Lung (tissue), 11 donors: ENCODE measurements at regions not wholly inside any gene's neighbourhood (a gene's known extent, or its start where the extent isn't known, plus 50 kb on each side); places are given as distances from the start of the nearest gene placed in this dataset.

ENCODE experiments used
- ATAC-seq: fragments of 200-7000 bp; cut with Tn5 transposase; one replicate; pipeline ENCODE4 v1.9.1; 2020; ENCODE audit warnings: moderate number of reproducible peaks; ENCODE audit not compliant: insufficient read depth, low FRiP score
- DNase-seq, 3 donors: peaks; one replicate each; pipeline ENCODE4 v3.0.0-alpha.2; 2013 to 2017
- H3K27ac ChIP-seq, 2 donors: one replicate each; pipeline ENCODE4 v1.5.1; 2013; ENCODE audit warnings: mild to moderate bottlenecking in 2 of 2, moderate library complexity in 2 of 2, control low read depth in 1 of 2, inconsistent platforms in 1 of 2, low read depth in 1 of 2, low read length in 1 of 2
- H3K27me3 ChIP-seq, 3 donors: one replicate each; pipeline ENCODE4 v1.5.1; 2013; ENCODE audit warnings: low read length in 2 of 3; ENCODE audit not compliant: control insufficient read depth in 3 of 3, insufficient read depth in 3 of 3
- H3K36me3 ChIP-seq, 4 donors: one replicate each; pipeline ENCODE4 v1.5.1; 2013; ENCODE audit warnings: low read length in 4 of 4, mild to moderate bottlenecking in 1 of 4, moderate library complexity in 1 of 4; ENCODE audit not compliant: control insufficient read depth in 4 of 4, insufficient read depth in 4 of 4
- H3K4me1 ChIP-seq, 5 donors: one replicate each; pipeline ENCODE4 v1.5.1; 2013; ENCODE audit warnings: low read length in 5 of 5, mild to moderate bottlenecking in 2 of 5, moderate library complexity in 1 of 5; ENCODE audit not compliant: control insufficient read depth in 5 of 5, insufficient read depth in 5 of 5
- H3K4me3 ChIP-seq: one replicate; pipeline ENCODE4 v1.5.1; 2013; ENCODE audit warnings: mild to moderate bottlenecking, control low read depth, moderate library complexity
- H3K9ac ChIP-seq, 2 donors: one replicate each; pipeline ENCODE4 v1.5.1; 2013; ENCODE audit warnings: low read length in 2 of 2, control low read depth in 1 of 2; ENCODE audit not compliant: insufficient read depth in 1 of 2
- H3K9me3 ChIP-seq, 4 donors: one replicate each; pipeline ENCODE4 v1.5.1; 2013; ENCODE audit warnings: low read length in 3 of 4, mild to moderate bottlenecking in 1 of 4, moderate library complexity in 1 of 4; ENCODE audit not compliant: control insufficient read depth in 4 of 4, insufficient read depth in 3 of 4
- CTCF ChIP-seq: IDR thresholded peaks from 2 replicates; pipeline ENCODE4 v1.5.1; 2012; ENCODE audit warnings: mild to moderate bottlenecking; ENCODE audit errors: control extremely low read depth, extremely low read depth
- WGBS, 2 donors: extraction: QIAGEN DNeasy Blood & Tissue Kit; methylation state at CpG; one replicate each; pipeline ENCODE4 v1.1.7; 2013; 5-methylcytosine and 5-hydroxymethylcytosine counted together
- donor health status: control.
- donor health status: control.
- donor health status: Bipolar disorder and iron deficiency.
- donor health status: healthy.
- donor health status: DM: yes; HTN: yes; CAD: no.

DNA sequence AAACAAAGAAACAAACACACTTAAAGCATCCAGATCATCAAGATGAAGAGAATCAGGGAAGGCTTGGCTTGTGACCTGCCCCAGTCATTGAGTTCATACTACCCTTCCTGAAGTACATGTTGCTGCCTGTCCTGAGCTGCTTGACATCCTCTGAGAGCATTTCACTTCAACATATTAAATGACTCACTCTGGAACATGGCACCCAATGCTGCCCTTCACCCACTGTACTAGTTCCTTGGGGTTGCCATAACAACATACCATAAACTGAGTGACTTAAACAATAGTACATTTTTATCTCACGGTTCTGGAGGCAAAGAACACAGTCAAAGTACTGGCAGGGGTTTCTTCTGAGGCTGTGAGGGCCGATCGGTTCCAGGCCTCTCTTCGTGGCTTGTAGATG, 371.3 kb downstream of the RNF144A start:
- DNase-seq = no peak
- Histone ChIP-seq H3K27ac (no peak overlapping the region), H3K36me3 (no peaks in the 10 kb centered on the region), H3K27me3 (peaks cover 0 to 11% (median 5%) of the 10 kb centered on the region in 3 donors), H3K9me3 (peaks cover 0 to 2% (median 0%) of the 10 kb centered on the region in 4 donors), H3K4me3 (no peak overlapping the region), H3K9ac (no peak overlapping the region), H3K4me1 (no peaks in the 10 kb centered on the region)
- 88 to 96% methylated on average over 4 of the region's 4 CpGs for WGBS, 2 donors
- ATAC-seq = no peak
- TF ChIP-seq CTCF = no peak

- H3K27ac ChIP-seq = no peak overlapping the region
- WGBS, 2 donors = 93 to 96% methylated on average over 7 of the region's 7 CpGs
- H3K27me3 ChIP-seq = peaks cover 0 to 16% (median 5%) of the 10 kb centered on the region in 3 donors
- TF ChIP-seq CTCF = no peak
- H3K9me3 ChIP-seq = peaks cover 0 to 2% (median 0%) of the 10 kb centered on the region in 4 donors
- no peak overlapping the region for H3K9ac ChIP-seq
- no peaks in the 10 kb centered on the region for H3K4me1 ChIP-seq
- no peaks in the 10 kb centered on the region for H3K36me3 ChIP-seq
- no peak overlapping the region for H3K4me3 ChIP-seq
- DNase-seq (no peak), ATAC-seq (no peak)
Measured at GRCh38 chr2:7289697-7290096, 372.5 kb downstream of the RNF144A start.

GRCh38 chr2:7292154-7292691, 375.0 kb downstream of the RNF144A start:
- Histone ChIP-seq H3K4me3 (no peak overlapping the region), H3K9me3 (peaks cover 0 to 2% (median 0%) of the 10 kb centered on the region in 4 donors)
- no peak for ATAC-seq

More at GRCh38 chr2:7292154-7292691, 375.0 kb downstream of the RNF144A start:
- Histone ChIP-seq H3K27me3 (peaks cover 0 to 16% (median 5%) of the 10 kb centered on the region in 3 donors), H3K27ac (no peak overlapping the region), H3K4me1 (peaks cover 0 to 5% (median 0%) of the 10 kb centered on the region in 5 donors), H3K36me3 (no peaks in the 10 kb centered on the region), H3K9ac (no peak overlapping the region)
- DNase-seq = no peak
- WGBS, 2 donors = 87 to 89% methylated on average over 7 of the region's 7 CpGs
- no peak for TF ChIP-seq CTCF
